ENCODE measurements at regions not wholly inside any gene's neighbourhood (a gene's known extent, or its start where the extent isn't known, plus 50 kb on each side); places are given as distances from the start of the nearest gene placed in this dataset.

- TF ChIP-seq ZFP3 (CRISPR knock-in tag; IDR thresholded peaks at IDR 0.05) (no peak), SNAI2 (CRISPR knock-in tag; IDR thresholded peaks at IDR 0.05) (no peak), RARB (CRISPR knock-in tag; IDR thresholded peaks at IDR 0.05) (no peak), ZFP30 (CRISPR knock-in tag; IDR thresholded peaks at IDR 0.05) (no peak), CREB5 (CRISPR knock-in tag; IDR thresholded peaks at IDR 0.05; ENCODE audit: low read depth) (no peak), ZNF565 (CRISPR knock-in tag; conservative IDR thresholded peaks at IDR 0.05; ENCODE audit: low read depth) (no peak), PATZ1 (CRISPR knock-in tag; IDR thresholded peaks at IDR 0.05; ENCODE audit: borderline replicate concordance) (no peak), PPARA (CRISPR knock-in tag; IDR thresholded peaks at IDR 0.05; ENCODE audit: borderline replicate concordance) (no peak), ZNF8 (CRISPR knock-in tag; IDR thresholded peaks at IDR 0.05) (no peak), BACH2 (CRISPR knock-in tag; IDR thresholded peaks at IDR 0.05; ENCODE audit: borderline replicate concordance) (no peak), ZC3H10 (CRISPR knock-in tag; IDR thresholded peaks at IDR 0.05) (no peak)
- TF ChIP-seq, protein P1, sequence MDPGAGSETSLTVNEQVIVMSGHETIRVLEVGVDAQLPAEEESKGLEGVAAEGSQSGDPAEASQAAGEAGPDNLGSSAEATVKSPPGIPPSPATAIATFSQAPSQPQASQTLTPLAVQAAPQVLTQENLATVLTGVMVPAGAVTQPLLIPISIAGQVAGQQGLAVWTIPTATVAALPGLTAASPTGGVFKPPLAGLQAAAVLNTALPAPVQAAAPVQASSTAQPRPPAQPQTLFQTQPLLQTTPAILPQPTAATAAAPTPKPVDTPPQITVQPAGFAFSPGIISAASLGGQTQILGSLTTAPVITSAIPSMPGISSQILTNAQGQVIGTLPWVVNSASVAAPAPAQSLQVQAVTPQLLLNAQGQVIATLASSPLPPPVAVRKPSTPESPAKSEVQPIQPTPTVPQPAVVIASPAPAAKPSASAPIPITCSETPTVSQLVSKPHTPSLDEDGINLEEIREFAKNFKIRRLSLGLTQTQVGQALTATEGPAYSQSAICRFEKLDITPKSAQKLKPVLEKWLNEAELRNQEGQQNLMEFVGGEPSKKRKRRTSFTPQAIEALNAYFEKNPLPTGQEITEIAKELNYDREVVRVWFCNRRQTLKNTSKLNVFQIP (CRISPR knock-in tag; IDR thresholded peaks at IDR 0.05; ENCODE audit: borderline replicate concordance, low read depth), result no peak
Observed at GRCh38 chr11:134682577-134682976, 270.5 kb upstream of the B3GAT1 start.
